K562 (cell line): ENCODE measurements at regions not wholly inside any gene's neighbourhood (a gene's known extent, or its start where the extent isn't known, plus 50 kb on each side); places are given as distances from the start of the nearest gene placed in this dataset.

Experiments
- BHLHE40 ChIP-seq: IDR thresholded peaks from 2 replicates; pipeline ENCODE4 v1.6.1; 2011; ENCODE audit warnings: low read length, improper control_type of control experiment
- CTCF ChIP-seq, 3 experiments: IDR thresholded peaks in 2 of 3; conservative IDR thresholded peaks in 1 of 3; 2 replicates each; pipeline ENCODE4 v1.5.1; 2011 to 2012; ENCODE audit warnings: low read length in 3 of 3, mild to moderate bottlenecking in 3 of 3, control low read depth in 2 of 3, improper control_type of control experiment in 1 of 3, inconsistent platforms in 1 of 3, low read depth in 1 of 3, mixed read lengths in 1 of 3, moderate library complexity in 1 of 3; ENCODE audit not compliant: insufficient read depth in 2 of 3
- DPF2 ChIP-seq: fragments of 450-650 bp; IDR thresholded peaks from 2 replicates; pipeline ENCODE4 v1.6.1; 2016
- GTF2F1 ChIP-seq: IDR thresholded peaks from 2 replicates; pipeline ENCODE4 v1.6.1; 2011; ENCODE audit warnings: low read depth, low read length, improper control_type of control experiment
- NBN ChIP-seq: fragments of 450-650 bp; IDR thresholded peaks from 2 replicates; pipeline ENCODE4 v1.6.1; 2016; ENCODE audit warnings: low read depth, mild to moderate bottlenecking
- POLR2AphosphoS5 ChIP-seq: IDR thresholded peaks from 2 replicates; pipeline ENCODE4 v1.6.1; 2011; ENCODE audit warnings: mild to moderate bottlenecking, low read depth, low read length, moderate library complexity; ENCODE audit not compliant: control insufficient read depth, insufficient read depth
- ZBTB43 ChIP-seq: sonication (generic); formaldehyde crosslinking; IDR thresholded peaks from 2 replicates; pipeline ENCODE4 v1.8.0; 2023; ENCODE audit warnings: mild to moderate bottlenecking, missing genetic modification reagents
- ZNF274 ChIP-seq: IDR thresholded peaks from 2 replicates; pipeline ENCODE4 v1.6.1; 2011; ENCODE audit warnings: low read depth, mild to moderate bottlenecking, low read length, moderate library complexity, borderline replicate concordance

GRCh38 chr4:32243926-32244325 lies 1523.8 kb downstream of the PCDH7 start:
- TF ChIP-seq NBN (no peak), GTF2F1 (no peak), BHLHE40 (no peak), DPF2 (no peak), POLR2AphosphoS5 (no peak), ZNF274 (no peak), ZBTB43 (CRISPR knock-in tag) (no peak), CTCF (IDR thresholded peaks at IDR 0.05 in 2 of 3, conservative IDR thresholded peaks at IDR 0.05 in 1 of 3; ENCODE audit: insufficient read depth in 2 of 3, low read depth in 1 of 3, low read length in 3 of 3) (no peak)
